ENCODE measurements at regions not wholly inside any gene's neighbourhood (a gene's known extent, or its start where the extent isn't known, plus 50 kb on each side); places are given as distances from the start of the nearest gene placed in this dataset.

DNA sequence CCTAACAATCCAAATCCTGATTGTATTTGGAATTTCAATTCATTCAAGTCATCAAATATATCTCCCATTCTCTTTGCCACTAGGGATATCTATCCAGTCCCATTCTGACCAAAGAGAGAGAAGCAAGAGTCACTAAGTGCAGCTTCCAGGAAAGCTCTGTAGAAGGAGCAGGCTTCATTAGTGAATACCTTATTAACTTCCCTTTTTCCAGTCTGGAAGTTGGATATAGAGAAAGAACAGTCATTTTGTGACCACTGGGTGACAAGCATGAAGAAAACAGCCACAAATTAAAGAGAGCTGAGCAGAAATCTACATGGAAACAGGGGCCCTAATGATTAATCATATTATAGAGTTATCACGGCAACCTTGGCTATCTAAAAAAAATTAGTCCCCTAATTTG is 190.7 kb upstream of the ADO start:
- Histone ChIP-seq H3K9me1 (ENCODE audit: control insufficient read depth, extremely low read depth, insufficient read depth, low read length) (no peaks in the 10 kb centered on the region), H3K9ac (ENCODE audit: control insufficient read depth, extremely low read depth, insufficient read depth, low read length) (no peak overlapping the region), H4K20me1 (ENCODE audit: control insufficient read depth, extremely low read depth, insufficient read depth, low read length) (no peaks in the 10 kb centered on the region), H3K9me3 (ENCODE audit: control insufficient read depth, low read depth, low read length) (no peaks in the 10 kb centered on the region), H3K79me2 (ENCODE audit: control insufficient read depth, insufficient read depth, low read length) (no peaks in the 10 kb centered on the region), H3K4me1 (ENCODE audit: control insufficient read depth, extremely low read depth, insufficient read depth, low read length) (peaks cover 5% of the 10 kb centered on the region), H3K27ac (ENCODE audit: control insufficient read depth, insufficient read depth, low read length) (no peak overlapping the region), H2AFZ (ENCODE audit: control insufficient read depth, low read length) (no peak overlapping the region), H3K4me3 (ENCODE audit: control insufficient read depth in 2 of 3, extremely low read depth in 1 of 3, insufficient read depth in 2 of 3, low read depth in 1 of 3, low read length in 3 of 3) (no peak overlapping the region), H3K27me3 (ENCODE audit: control insufficient read depth, extremely low read depth, insufficient read depth, low read length) (no peaks in the 10 kb centered on the region), H3K36me3 (ENCODE audit: control insufficient read depth in 2 of 2, extremely low read depth in 1 of 2, insufficient read depth in 2 of 2, low read length in 2 of 2) (no peaks in the 10 kb centered on the region), H3K4me2 (ENCODE audit: control insufficient read depth, extremely low read depth, insufficient read depth, low read depth, low read length) (no peak overlapping the region)
- no peak for FAIRE-seq
- no peak for TF ChIP-seq EZH2 (IDR thresholded peaks at IDR 0.05; ENCODE audit: low read length)
- TF ChIP-seq, protein P1, sequence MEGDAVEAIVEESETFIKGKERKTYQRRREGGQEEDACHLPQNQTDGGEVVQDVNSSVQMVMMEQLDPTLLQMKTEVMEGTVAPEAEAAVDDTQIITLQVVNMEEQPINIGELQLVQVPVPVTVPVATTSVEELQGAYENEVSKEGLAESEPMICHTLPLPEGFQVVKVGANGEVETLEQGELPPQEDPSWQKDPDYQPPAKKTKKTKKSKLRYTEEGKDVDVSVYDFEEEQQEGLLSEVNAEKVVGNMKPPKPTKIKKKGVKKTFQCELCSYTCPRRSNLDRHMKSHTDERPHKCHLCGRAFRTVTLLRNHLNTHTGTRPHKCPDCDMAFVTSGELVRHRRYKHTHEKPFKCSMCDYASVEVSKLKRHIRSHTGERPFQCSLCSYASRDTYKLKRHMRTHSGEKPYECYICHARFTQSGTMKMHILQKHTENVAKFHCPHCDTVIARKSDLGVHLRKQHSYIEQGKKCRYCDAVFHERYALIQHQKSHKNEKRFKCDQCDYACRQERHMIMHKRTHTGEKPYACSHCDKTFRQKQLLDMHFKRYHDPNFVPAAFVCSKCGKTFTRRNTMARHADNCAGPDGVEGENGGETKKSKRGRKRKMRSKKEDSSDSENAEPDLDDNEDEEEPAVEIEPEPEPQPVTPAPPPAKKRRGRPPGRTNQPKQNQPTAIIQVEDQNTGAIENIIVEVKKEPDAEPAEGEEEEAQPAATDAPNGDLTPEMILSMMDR (optimal IDR thresholded peaks at IDR 0.05 in 1 of 3, IDR thresholded peaks at IDR 0.05 in 1 of 3, conservative IDR thresholded peaks at IDR 0.05 in 1 of 3; ENCODE audit: extremely low read depth in 1 of 3, insufficient read depth in 2 of 3, low read length in 3 of 3): no peak
- no peak for DNase-seq (ENCODE audit: low read depth, low spot score)
- dilution Hi-C loops (cut with MboI; ENCODE audit: extremely low pct_ligation_motif_present, low sequenced_read_pairs): loop anchor here (25.0 kb wide), 1 partner anchor 198 kb away; the partner anchor contains the start of genes ADO and EGR2

DNA sequence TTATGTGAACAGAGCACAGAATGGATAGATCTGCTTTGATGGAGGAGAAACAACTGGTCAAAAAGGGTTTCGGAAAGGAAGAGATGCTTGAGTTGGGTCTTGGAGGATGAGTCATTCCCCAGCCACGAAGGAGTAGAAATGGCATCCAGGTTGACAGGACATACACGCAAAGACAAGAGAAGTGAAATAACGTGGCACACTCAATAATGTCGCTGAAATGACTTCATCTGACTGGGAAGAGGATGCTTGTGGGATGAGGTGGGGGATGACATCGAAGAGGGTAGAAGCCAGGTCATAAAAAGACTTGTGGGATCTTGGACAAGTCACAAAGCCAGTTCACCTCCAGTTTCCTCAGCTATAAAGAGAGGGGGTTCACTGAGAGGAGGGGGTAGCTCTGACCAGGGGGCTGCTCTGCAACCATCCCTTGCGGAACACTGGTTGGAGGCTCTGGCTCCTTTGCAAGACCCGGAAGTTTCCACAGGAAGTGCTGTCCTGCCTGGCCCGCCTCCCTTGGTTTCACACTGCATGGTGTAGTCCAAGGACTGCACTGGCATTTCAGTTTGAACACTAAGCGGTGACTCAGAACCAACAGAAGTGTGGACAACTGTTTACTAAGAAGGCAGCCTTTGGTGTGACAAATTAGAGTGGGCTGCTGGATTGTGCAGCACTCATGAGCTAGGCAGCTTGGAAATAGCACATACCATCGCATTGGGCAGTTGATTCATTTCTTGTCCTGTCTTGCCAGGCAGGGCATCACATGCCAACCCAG is 189.9 kb upstream of the ADO start:
- H3K4me1 ChIP-seq (ENCODE audit: control insufficient read depth, extremely low read depth, insufficient read depth, low read length): peaks cover 5% of the 10 kb centered on the region
- H3K9me3 ChIP-seq (ENCODE audit: control insufficient read depth, low read depth, low read length): no peaks in the 10 kb centered on the region
- no peak overlapping the region for H3K4me2 ChIP-seq (ENCODE audit: control insufficient read depth, extremely low read depth, insufficient read depth, low read depth, low read length)
- H3K27ac ChIP-seq (ENCODE audit: control insufficient read depth, insufficient read depth, low read length): no peak overlapping the region
- no peak overlapping the region for H3K4me3 ChIP-seq (ENCODE audit: control insufficient read depth in 2 of 3, extremely low read depth in 1 of 3, insufficient read depth in 2 of 3, low read depth in 1 of 3, low read length in 3 of 3)
- no peaks in the 10 kb centered on the region for H3K27me3 ChIP-seq (ENCODE audit: control insufficient read depth, extremely low read depth, insufficient read depth, low read length)
- dilution Hi-C loops (cut with MboI; ENCODE audit: extremely low pct_ligation_motif_present, low sequenced_read_pairs): loop anchor here (25.0 kb wide), 1 partner anchor 198 kb away; the partner anchor contains the start of genes ADO and EGR2
- no peaks in the 10 kb centered on the region for H3K9me1 ChIP-seq (ENCODE audit: control insufficient read depth, extremely low read depth, insufficient read depth, low read length)
- FAIRE-seq: no peak
- TF ChIP-seq, protein P1 (optimal IDR thresholded peaks at IDR 0.05 in 1 of 3, IDR thresholded peaks at IDR 0.05 in 1 of 3, conservative IDR thresholded peaks at IDR 0.05 in 1 of 3; ENCODE audit: extremely low read depth in 1 of 3, insufficient read depth in 2 of 3, low read length in 3 of 3): no peak
- TF ChIP-seq EZH2 (IDR thresholded peaks at IDR 0.05; ENCODE audit: low read length): no peak
- peak; percentile 44 for DNase-seq (ENCODE audit: low read depth, low spot score)
- H3K79me2 ChIP-seq (ENCODE audit: control insufficient read depth, insufficient read depth, low read length): no peaks in the 10 kb centered on the region
- no peak overlapping the region for H2AFZ ChIP-seq (ENCODE audit: control insufficient read depth, low read length)
- no peaks in the 10 kb centered on the region for H4K20me1 ChIP-seq (ENCODE audit: control insufficient read depth, extremely low read depth, insufficient read depth, low read length)
- H3K9ac ChIP-seq (ENCODE audit: control insufficient read depth, extremely low read depth, insufficient read depth, low read length): no peak overlapping the region
- H3K36me3 ChIP-seq (ENCODE audit: control insufficient read depth in 2 of 2, extremely low read depth in 1 of 2, insufficient read depth in 2 of 2, low read length in 2 of 2): no peaks in the 10 kb centered on the region
